Fibroblast of mammary gland (primary cell): ENCODE measurements at regions not wholly inside any gene's neighbourhood (a gene's known extent, or its start where the extent isn't known, plus 50 kb on each side); places are given as distances from the start of the nearest gene placed in this dataset.

ENCODE experiments used
- DNase-seq: peaks from one replicate; pipeline ENCODE4 v3.0.0-alpha.2; 2010; ENCODE audit warnings: low read depth
- H3K4me3 ChIP-seq: 2 replicates; pipeline ENCODE4 v1.5.1; 2011; ENCODE audit warnings: low read depth, mild to moderate bottlenecking, low read length, moderate library complexity; ENCODE audit not compliant: control insufficient read depth
- CTCF ChIP-seq: conservative IDR thresholded peaks from 2 replicates; pipeline ENCODE4 v1.5.1; 2011; ENCODE audit warnings: low read depth, low read length, inconsistent platforms; ENCODE audit not compliant: control insufficient read depth, insufficient read depth

- no peak for TF ChIP-seq CTCF
- DNase-seq = peak; percentile 28
- no peak overlapping the region for H3K4me3 ChIP-seq
Observed at GRCh38 chrX:9149501-9150245, 115.7 kb upstream of the FAM9B start.

DNA sequence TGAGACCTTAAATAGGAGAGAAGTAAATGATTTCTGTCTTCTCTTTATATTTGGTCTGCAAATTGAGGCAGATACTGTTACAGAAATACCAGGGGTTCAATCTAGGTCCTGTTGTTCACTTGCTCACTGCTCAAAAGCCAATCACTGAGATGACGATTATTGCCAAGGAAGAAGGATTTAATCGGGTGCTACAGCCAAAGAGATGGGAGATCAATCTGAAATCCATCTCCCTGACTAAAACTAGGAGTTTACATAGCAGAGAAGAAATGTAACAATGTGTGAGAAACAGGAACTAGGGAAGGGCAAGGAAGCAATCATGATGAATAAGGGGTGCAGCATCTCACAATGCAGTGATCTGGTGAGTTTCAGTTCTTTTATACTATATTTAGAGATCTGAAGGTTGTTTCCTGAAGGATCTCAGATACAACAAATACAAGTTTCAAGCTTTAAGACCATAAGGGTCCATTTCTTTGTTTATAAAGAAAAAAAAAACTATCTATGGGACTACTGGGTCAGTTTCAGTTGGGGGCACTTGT, 117.9 kb upstream of the FAM9B start:
- H3K4me3 ChIP-seq = no peak overlapping the region
- TF ChIP-seq CTCF = no peak
- DNase-seq = no peak

DNA sequence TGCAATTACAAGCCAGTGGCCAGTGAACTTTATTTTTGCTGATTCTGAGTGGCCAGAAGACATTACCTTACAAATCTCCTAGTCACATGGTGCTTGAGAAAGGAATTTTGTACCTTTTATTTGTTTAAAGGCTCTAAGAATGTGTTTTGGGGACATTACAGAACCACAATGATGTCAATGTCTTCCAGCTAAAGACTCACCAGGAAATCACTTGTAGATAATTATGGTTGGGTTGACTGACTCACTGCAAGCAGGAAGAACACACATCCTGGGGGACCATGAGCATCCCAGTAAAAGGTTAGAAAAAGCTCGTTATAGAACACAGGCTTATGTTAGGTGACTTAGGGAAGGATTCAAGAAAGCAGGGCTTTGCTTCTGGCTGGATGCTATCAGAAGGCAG, 119.4 kb upstream of the FAM9B start:
- H3K4me3 ChIP-seq = no peak overlapping the region
- no peak for TF ChIP-seq CTCF
- DNase-seq = peak; percentile 77

DNA sequence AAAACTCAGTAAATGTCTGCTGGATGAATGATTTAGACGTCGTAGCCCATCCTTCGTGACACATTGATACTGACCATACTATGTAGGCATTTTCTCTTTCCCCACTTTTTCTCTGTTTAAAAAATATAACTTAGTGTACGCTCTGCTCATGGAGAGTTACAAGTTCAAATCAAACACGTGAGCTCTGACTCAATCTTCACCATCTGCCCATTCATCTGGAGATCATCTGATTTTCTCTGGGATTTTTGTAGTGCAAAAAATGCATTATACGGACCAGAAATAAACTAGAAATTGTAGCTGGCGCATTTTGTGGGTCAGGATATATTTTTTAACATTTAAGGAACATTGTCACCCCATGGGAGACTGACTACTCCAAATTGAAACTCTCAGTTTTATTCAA, 124.7 kb upstream of the FAM9B start:
- no peak for TF ChIP-seq CTCF
- H3K4me3 ChIP-seq = no peak overlapping the region
- no peak for DNase-seq

GRCh38 chrX:9160698-9161329, 126.9 kb upstream of the FAM9B start:
- TF ChIP-seq CTCF = no peak
- no peak overlapping the region for H3K4me3 ChIP-seq
- no peak for DNase-seq

GRCh38 chrX:9162698-9163097, 128.8 kb upstream of the FAM9B start:
- no peak for DNase-seq
- no peak overlapping the region for H3K4me3 ChIP-seq
- TF ChIP-seq CTCF = no peak
